Liver (tissue), 7 donors: ENCODE measurements at regions not wholly inside any gene's neighbourhood (a gene's known extent, or its start where the extent isn't known, plus 50 kb on each side); places are given as distances from the start of the nearest gene placed in this dataset.

Experiments used
- DNase-seq: peaks from one replicate; pipeline ENCODE4 v3.0.0-alpha.2; 2017; ENCODE audit warnings: low spot score
- H3K27ac ChIP-seq, 2 donors: one replicate each; pipeline ENCODE4 v1.7.0; 2013; ENCODE audit warnings: inconsistent platforms in 2 of 2, low read length in 2 of 2, control low read depth in 1 of 2, low read depth in 1 of 2, mild to moderate bottlenecking in 1 of 2
- H3K27me3 ChIP-seq, 4 donors: one replicate each; pipeline versions ENCODE4 v1.6.1 to v1.7.0; 2013; ENCODE audit warnings: low read length in 3 of 4, inconsistent platforms in 1 of 4, mild to moderate bottlenecking in 1 of 4, moderate library complexity in 1 of 4; ENCODE audit not compliant: control insufficient read depth in 4 of 4, insufficient read depth in 4 of 4
- H3K36me3 ChIP-seq, 4 donors: one replicate each; pipeline versions ENCODE4 v1.6.1 to v1.7.0; 2013; ENCODE audit warnings: low read length in 3 of 4, mild to moderate bottlenecking in 3 of 4, low read depth in 1 of 4, moderate library complexity in 1 of 4; ENCODE audit not compliant: control insufficient read depth in 4 of 4, insufficient read depth in 3 of 4
- H3K4me1 ChIP-seq, 4 donors: one replicate each; pipeline versions ENCODE4 v1.6.1 to v1.7.0; 2013; ENCODE audit warnings: low read length in 3 of 4, mild to moderate bottlenecking in 3 of 4, moderate library complexity in 1 of 4; ENCODE audit not compliant: control insufficient read depth in 4 of 4, insufficient read depth in 4 of 4
- H3K4me3 ChIP-seq, 3 donors: one replicate each; pipeline versions ENCODE4 v1.6.1 to v1.7.0; 2013; ENCODE audit warnings: low read length in 3 of 3, control low read depth in 1 of 3, low read depth in 1 of 3, mild to moderate bottlenecking in 1 of 3
- H3K9ac ChIP-seq, 2 donors: one replicate each; pipeline ENCODE4 v1.7.0; 2013; ENCODE audit warnings: low read length in 2 of 2, mild to moderate bottlenecking in 2 of 2, moderate library complexity in 2 of 2, control low read depth in 1 of 2, low read depth in 1 of 2
- H3K9me3 ChIP-seq, 4 donors: one replicate each; pipeline versions ENCODE4 v1.6.1 to v1.7.0; 2013; ENCODE audit warnings: low read length in 3 of 4; ENCODE audit not compliant: control insufficient read depth in 4 of 4
- FOXA1 ChIP-seq: IDR thresholded peaks from 2 replicates; pipeline ENCODE4 v1.6.1; 2016; ENCODE audit warnings: antibody characterized with exemption
- FOXA2 ChIP-seq: IDR thresholded peaks from 2 replicates; pipeline ENCODE4 v1.6.1; 2016; ENCODE audit warnings: antibody characterized with exemption
- GABPA ChIP-seq, 2 donors: IDR thresholded peaks in 1 of 2; conservative IDR thresholded peaks in 1 of 2; 2 replicates each; pipeline ENCODE4 v1.6.1; 2016; ENCODE audit warnings: antibody characterized with exemption in 2 of 2, mild to moderate bottlenecking in 1 of 2, moderate library complexity in 1 of 2
- HNF4A ChIP-seq, 2 donors: conservative IDR thresholded peaks; 2 replicates each; pipeline ENCODE4 v1.6.1; 2016; ENCODE audit warnings: antibody characterized with exemption in 2 of 2, mild to moderate bottlenecking in 2 of 2
- JUND ChIP-seq, 2 donors: IDR thresholded peaks; 2 replicates each; pipeline ENCODE4 v1.6.1; 2016; ENCODE audit warnings: antibody characterized with exemption in 2 of 2
- RAD21 ChIP-seq, 2 donors: IDR thresholded peaks; 2 replicates each; pipeline ENCODE4 v1.6.1; 2016; ENCODE audit warnings: antibody characterized with exemption in 2 of 2, mild to moderate bottlenecking in 2 of 2
- REST ChIP-seq: IDR thresholded peaks from 2 replicates; pipeline ENCODE4 v1.6.1; 2016; ENCODE audit warnings: antibody characterized with exemption, mild to moderate bottlenecking
- RXRA ChIP-seq, 2 donors: IDR thresholded peaks; 2 replicates each; pipeline ENCODE4 v1.6.1; 2017 to 2018; ENCODE audit warnings: antibody characterized with exemption in 2 of 2, mild to moderate bottlenecking in 1 of 2
- YY1 ChIP-seq: IDR thresholded peaks from 2 replicates; pipeline ENCODE4 v1.6.1; 2016; ENCODE audit warnings: antibody characterized with exemption, mild to moderate bottlenecking
- WGBS: extraction: QIAGEN DNeasy Blood & Tissue Kit; methylation state at CpG from one replicate; pipeline ENCODE4 v1.1.7; 2013; 5-methylcytosine and 5-hydroxymethylcytosine counted together
- TF ChIP-seq, protein P1 (sequence below): IDR thresholded peaks from 2 replicates; pipeline ENCODE4 v1.6.1; 2016; ENCODE audit warnings: antibody characterized with exemption
- donor health status: healthy.
- donor health status: healthy.
- donor health status: healthy.
- donor health status: healthy.

DNA sequence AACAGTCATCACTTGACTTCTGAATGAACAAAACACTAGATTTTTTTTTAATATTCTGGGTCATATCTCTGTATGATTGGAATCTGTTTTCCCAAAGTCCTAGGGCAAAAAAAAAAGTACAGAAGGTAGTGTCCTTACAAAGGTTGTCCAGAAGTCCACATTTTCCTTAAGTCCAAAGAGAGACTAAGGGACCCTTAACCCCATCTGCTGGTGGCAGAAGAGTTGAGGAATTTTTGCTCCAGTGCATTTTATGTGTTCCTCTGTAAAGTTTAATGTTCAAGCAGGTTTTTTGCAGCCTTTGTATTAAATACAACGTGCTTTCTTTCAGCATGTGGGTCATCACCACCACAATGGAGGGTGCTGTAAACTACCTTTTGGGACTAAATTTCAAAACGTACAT lies 215.9 kb downstream of the SP3 start:
- DNase-seq = no peak

DNA sequence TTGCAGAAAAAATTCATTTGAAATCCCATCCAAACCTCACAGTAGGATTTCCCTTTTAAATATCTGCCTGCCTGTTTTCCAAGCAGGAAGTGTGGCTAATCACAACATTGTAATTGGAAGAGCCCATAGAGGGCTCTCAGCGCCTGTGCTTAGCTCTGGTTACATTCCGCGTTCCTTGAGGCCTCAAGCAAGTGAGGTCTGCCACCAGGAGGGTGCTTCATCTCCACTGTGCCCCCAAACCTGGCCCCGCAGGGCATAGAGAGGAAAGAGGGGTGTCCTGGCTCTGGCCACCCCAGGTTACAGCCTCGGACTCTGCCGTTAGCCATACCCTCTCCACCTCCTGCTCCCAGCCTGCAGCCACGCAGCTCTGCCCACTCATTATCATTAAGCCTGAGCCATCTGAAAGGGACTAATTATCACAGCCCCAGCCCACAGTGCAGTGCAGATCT lies 214.8 kb downstream of the SP3 start:
- no peak for DNase-seq
- whole genome bisulfite sequencing = 64% methylated on average over 7 of the region's 7 CpGs
- Histone ChIP-seq H3K4me1 (peaks cover 0 to 3% (median 0%) of the 10 kb centered on the region in 4 donors), H3K27ac (no peak overlapping the region), H3K9me3 (no peaks in the 10 kb centered on the region), H3K27me3 (no peaks in the 10 kb centered on the region), H3K9ac (no peak overlapping the region), H3K36me3 (no peaks in the 10 kb centered on the region), H3K4me3 (no peak overlapping the region)
- TF ChIP-seq RAD21 (IDR thresholded peaks at IDR 0.05) (peak; percentile 16 to 26), REST (no peak)

More for the DNA sequence above, 215.9 kb downstream of the SP3 start:
- Histone ChIP-seq H3K9ac (no peak overlapping the region), H3K9me3 (no peaks in the 10 kb centered on the region), H3K36me3 (no peaks in the 10 kb centered on the region), H3K27ac (no peak overlapping the region), H3K4me1 (peaks cover 0 to 3% (median 0%) of the 10 kb centered on the region in 4 donors), H3K27me3 (no peaks in the 10 kb centered on the region), H3K4me3 (no peak overlapping the region)
- TF ChIP-seq FOXA1 (no peak), RAD21 (IDR thresholded peaks at IDR 0.05) (peak; percentile 22 to 23)
- WGBS = 20% methylated on average over 2 of the region's 2 CpGs

DNA sequence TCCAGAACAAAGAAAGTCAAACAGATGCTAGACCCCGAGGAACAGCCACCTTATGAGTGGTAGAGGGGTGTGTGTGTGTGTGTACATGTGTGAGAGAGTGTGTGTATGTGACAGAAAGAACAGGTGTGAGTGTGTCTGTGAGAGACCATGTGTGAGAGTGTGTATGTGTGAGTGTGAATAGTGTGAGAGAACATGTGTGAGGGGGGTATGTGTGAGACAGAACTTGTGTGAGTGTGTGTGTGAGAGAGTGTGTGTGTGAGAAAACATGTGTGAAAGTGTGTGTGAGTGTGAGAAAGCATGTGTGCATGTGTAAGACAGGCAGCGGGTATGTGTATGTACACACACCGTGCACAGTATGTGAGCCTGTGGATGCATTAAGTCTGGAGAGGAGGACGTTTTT lies 214.3 kb downstream of the SP3 start:
- DNase-seq = no peak
- H3K36me3 ChIP-seq = no peaks in the 10 kb centered on the region
- no peak overlapping the region for H3K27ac ChIP-seq
- H3K4me3 ChIP-seq = no peak overlapping the region
- H3K9ac ChIP-seq = no peak overlapping the region
- WGBS = 78% methylated on average over 4 of the region's 4 CpGs
- H3K4me1 ChIP-seq = peaks cover 0 to 3% (median 0%) of the 10 kb centered on the region in 4 donors
- TF ChIP-seq JUND (IDR thresholded peaks at IDR 0.05) = no peak
- no peaks in the 10 kb centered on the region for H3K27me3 ChIP-seq
- H3K9me3 ChIP-seq = no peaks in the 10 kb centered on the region

- TF ChIP-seq GABPA (IDR thresholded peaks at IDR 0.05 in 1 of 2, conservative IDR thresholded peaks at IDR 0.05 in 1 of 2) (no peak), HNF4A (conservative IDR thresholded peaks at IDR 0.05) (no peak), RAD21 (IDR thresholded peaks at IDR 0.05) (no peak), RXRA (IDR thresholded peaks at IDR 0.05) (no peak), FOXA2 (no peak), JUND (IDR thresholded peaks at IDR 0.05) (no peak), REST (no peak), YY1 (no peak)
- TF ChIP-seq, protein P1, sequence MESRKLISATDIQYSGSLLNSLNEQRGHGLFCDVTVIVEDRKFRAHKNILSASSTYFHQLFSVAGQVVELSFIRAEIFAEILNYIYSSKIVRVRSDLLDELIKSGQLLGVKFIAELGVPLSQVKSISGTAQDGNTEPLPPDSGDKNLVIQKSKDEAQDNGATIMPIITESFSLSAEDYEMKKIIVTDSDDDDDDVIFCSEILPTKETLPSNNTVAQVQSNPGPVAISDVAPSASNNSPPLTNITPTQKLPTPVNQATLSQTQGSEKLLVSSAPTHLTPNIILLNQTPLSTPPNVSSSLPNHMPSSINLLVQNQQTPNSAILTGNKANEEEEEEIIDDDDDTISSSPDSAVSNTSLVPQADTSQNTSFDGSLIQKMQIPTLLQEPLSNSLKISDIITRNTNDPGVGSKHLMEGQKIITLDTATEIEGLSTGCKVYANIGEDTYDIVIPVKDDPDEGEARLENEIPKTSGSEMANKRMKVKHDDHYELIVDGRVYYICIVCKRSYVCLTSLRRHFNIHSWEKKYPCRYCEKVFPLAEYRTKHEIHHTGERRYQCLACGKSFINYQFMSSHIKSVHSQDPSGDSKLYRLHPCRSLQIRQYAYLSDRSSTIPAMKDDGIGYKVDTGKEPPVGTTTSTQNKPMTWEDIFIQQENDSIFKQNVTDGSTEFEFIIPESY = no peak
- DNase-seq = no peak
- Histone ChIP-seq H3K4me3 (no peak overlapping the region), H3K36me3 (no peaks in the 10 kb centered on the region), H3K9me3 (no peaks in the 10 kb centered on the region), H3K27ac (no peak overlapping the region), H3K4me1 (peaks cover 0 to 3% (median 0%) of the 10 kb centered on the region in 4 donors), H3K9ac (no peak overlapping the region), H3K27me3 (no peaks in the 10 kb centered on the region)
- 83% methylated on average over 9 of the region's 9 CpGs for WGBS
Observed at GRCh38 chr2:173751245-173751975, 213.8 kb downstream of the SP3 start.
